Spleen (tissue), 7 donors: ENCODE measurements at regions not wholly inside any gene's neighbourhood (a gene's known extent, or its start where the extent isn't known, plus 50 kb on each side); places are given as distances from the start of the nearest gene placed in this dataset.

Experiments
- CTCF ChIP-seq, 11 experiments: fragments of 200-600 bp in 7 of 11; fragments of 450-650 bp in 4 of 11; sonication (generic) in 4 of 11; IDR thresholded peaks in 8 of 11; conservative IDR thresholded peaks in 3 of 11; 1 replicate in 7 of 11; 2 replicates in 4 of 11; pipeline versions ENCODE4 v1.4.0 to v1.8.0; 2016 to 2021; ENCODE audit warnings: antibody characterized with exemption in 11 of 11, inconsistent platforms in 4 of 11, mild to moderate bottlenecking in 1 of 11
- POLR2A ChIP-seq, 3 donors: fragments of 450-650 bp; IDR thresholded peaks; one replicate each; pipeline ENCODE4 v1.5.1; 2017; ENCODE audit warnings: antibody characterized with exemption in 3 of 3, mild to moderate bottlenecking in 1 of 3
- donor health status: DM: no; HTN: no; CAD: no; lungs with moderate emphysema.
- donor health status: DM: no; HTN: no; CAD: no.
- donor health status: DM: no; HTN: no; CAD: no.

- no peak for TF ChIP-seq CTCF (IDR thresholded peaks at IDR 0.05 in 8 of 11, conservative IDR thresholded peaks at IDR 0.05 in 3 of 11)
- TF ChIP-seq POLR2A (IDR thresholded peaks at IDR 0.05): no peak
Observed at GRCh38 chr13:86298725-86299124, 499.5 kb upstream of the SLITRK6 start.
